Transverse colon (tissue), 4 donors: ENCODE measurements at regions not wholly inside any gene's neighbourhood (a gene's known extent, or its start where the extent isn't known, plus 50 kb on each side); places are given as distances from the start of the nearest gene placed in this dataset.

Experiments used
- POLR2A ChIP-seq: fragments of 450-650 bp; IDR thresholded peaks from one replicate; pipeline ENCODE4 v1.6.1; 2016; ENCODE audit warnings: antibody characterized with exemption, mild to moderate bottlenecking, moderate library complexity
- POLR2AphosphoS5 ChIP-seq, 3 donors: sonication (generic); formaldehyde crosslinking; IDR thresholded peaks; one replicate each; pipeline ENCODE4 v1.6.1; 2016; ENCODE audit warnings: antibody characterized with exemption in 3 of 3
- TF ChIP-seq, protein P1 (sequence below), 5 experiments: fragments of 200-600 bp in 3 of 5; fragments of 450-650 bp in 2 of 5; sonication (generic) in 3 of 5; IDR thresholded peaks; 1 replicate in 2 of 5; 2 replicates in 3 of 5; pipeline ENCODE4 v1.5.1; 2016 to 2017; ENCODE audit warnings: antibody characterized with exemption in 5 of 5, inconsistent platforms in 3 of 5, mild to moderate bottlenecking in 2 of 5, moderate library complexity in 1 of 5

DNA sequence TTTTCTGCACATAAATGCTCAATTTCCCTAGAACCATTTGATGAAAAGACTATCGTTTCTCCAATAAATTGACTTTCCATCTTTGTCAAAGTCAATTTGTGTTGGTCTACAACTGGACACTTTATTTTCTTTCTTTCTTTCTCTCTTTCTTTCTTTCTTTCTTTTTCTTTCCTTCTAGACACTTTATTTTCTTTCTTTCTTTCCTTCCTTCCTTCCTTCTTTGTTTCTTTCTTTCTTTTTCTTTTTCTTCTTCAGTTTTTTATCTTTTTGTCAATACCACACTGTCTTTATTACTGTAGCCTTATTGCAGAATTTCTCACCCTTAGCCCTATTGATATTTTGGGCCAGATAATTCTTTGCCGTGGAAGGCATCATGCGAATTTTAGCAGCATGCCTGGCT lies 73.5 kb downstream of the FASLG start:
- TF ChIP-seq POLR2AphosphoS5 (IDR thresholded peaks at IDR 0.05) = no peak
- no peak for TF ChIP-seq POLR2A
- TF ChIP-seq, protein P1, sequence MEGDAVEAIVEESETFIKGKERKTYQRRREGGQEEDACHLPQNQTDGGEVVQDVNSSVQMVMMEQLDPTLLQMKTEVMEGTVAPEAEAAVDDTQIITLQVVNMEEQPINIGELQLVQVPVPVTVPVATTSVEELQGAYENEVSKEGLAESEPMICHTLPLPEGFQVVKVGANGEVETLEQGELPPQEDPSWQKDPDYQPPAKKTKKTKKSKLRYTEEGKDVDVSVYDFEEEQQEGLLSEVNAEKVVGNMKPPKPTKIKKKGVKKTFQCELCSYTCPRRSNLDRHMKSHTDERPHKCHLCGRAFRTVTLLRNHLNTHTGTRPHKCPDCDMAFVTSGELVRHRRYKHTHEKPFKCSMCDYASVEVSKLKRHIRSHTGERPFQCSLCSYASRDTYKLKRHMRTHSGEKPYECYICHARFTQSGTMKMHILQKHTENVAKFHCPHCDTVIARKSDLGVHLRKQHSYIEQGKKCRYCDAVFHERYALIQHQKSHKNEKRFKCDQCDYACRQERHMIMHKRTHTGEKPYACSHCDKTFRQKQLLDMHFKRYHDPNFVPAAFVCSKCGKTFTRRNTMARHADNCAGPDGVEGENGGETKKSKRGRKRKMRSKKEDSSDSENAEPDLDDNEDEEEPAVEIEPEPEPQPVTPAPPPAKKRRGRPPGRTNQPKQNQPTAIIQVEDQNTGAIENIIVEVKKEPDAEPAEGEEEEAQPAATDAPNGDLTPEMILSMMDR (IDR thresholded peaks at IDR 0.05) = no peak
